ENCODE measurements at regions not wholly inside any gene's neighbourhood (a gene's known extent, or its start where the extent isn't known, plus 50 kb on each side); places are given as distances from the start of the nearest gene placed in this dataset.

- DNase-seq, result no peak
Measured at GRCh38 chr6:53974941-53975340, 136.3 kb upstream of the MLIP start.

DNA sequence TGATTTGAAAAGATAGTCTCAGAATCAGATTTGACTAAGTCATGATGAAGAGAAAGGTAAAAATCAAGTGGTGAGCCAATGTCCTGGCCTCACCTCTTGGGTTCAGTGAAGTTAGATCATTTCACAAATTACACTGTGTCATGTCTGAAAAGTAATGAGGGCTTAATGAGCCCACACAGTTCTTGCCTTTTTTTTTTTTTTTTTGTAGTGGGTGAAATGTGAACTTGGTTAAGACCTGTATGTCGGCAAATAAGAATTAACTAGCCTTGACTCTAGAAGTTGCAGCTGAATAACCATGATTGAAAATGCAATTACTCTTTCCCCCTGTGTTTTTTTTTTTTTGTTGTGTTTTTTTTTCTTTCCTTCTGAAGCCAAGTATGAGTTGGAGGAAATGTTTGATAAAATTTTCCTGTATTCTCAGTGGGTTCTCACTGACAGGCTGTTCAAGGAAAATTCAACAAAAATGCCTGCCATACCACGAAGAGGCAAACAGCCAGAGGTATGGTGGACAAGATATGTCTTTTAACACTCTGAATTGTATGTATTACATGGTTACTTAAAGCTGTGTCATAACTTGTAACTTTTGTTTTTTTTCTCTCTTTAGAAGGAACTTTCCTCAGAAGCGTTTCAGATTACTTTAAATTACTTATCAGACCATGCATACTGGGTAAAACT is 135.2 kb upstream of the MLIP start:
- no peak for DNase-seq

- no peak for DNase-seq
Measured at GRCh38 chr6:53977551-53977950, 133.7 kb upstream of the MLIP start.

DNA sequence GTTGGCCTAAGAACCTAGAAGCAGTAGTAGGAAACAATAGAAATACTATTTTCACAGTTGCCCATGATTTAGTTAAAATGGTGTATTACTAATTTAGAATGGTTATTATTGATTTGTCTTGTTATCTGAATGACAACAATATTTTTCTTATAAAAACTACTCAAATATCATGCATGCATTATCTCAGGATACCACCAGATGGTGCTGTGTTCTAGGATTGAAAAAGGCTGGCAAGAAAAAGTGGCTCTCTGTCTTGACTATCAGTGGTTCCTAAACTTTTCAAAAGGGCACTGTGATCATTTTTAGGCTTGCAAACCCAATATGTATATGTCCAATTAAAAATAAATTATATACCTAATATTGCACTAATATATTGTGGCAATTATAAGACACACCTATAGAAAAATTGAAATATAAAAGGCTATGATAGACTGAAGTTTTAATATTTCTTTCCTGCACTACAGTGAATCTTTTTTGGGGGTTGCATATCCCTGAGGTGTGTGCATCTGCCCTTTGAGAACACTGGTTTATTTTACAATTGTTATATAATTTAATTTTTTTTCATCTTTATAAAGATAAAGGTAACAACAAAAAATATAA is 131.7 kb upstream of the MLIP start:
- DNase-seq, result no peak

- no peak for DNase-seq
Measured at GRCh38 chr6:53982366-53983050, 128.7 kb upstream of the MLIP start.

DNA sequence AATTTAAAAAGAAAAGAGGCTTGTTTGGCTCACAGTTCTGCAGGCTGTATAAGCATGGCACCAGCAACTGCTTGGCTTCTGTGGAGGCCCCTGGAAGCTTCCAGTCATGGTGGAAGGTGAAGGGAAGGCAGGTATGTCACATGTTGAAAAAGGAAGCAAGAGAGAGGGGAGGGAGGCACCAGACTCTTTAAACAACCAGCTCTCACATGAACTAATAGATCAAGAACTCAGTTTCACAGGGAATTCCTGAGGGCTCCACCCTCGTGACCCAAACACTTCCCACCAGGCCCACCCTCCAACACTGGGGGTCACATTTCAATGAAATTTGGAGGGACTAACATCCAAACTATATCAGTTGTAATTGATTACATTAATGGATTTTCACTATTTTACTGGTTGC is 127.9 kb upstream of the MLIP start:
- DNase-seq, result no peak

DNA sequence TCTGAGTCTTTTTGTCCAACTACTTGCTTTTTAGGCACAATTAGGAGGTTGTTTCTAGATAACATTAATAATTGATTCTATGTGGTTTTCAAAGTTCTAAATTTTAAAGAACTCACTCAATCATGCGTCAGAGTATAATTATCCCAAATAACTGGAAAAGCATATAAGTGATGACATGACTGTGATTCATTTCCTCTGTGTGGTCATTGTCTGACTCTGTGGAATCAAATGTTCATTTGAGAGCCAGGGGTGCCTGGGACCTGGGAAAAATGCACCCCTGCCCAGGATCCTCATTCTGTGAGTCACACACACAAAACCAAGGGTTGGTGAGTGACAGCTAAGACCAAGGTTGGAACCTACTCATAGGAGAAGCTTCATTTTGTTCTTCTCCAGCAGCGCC is 127.1 kb upstream of the MLIP start:
- no peak for DNase-seq

- no peak for DNase-seq
Measured at GRCh38 chr6:53984581-53984980, 126.7 kb upstream of the MLIP start.

GRCh38 chr6:53985366-53985765 is 125.9 kb upstream of the MLIP start:
- no peak for DNase-seq

DNA sequence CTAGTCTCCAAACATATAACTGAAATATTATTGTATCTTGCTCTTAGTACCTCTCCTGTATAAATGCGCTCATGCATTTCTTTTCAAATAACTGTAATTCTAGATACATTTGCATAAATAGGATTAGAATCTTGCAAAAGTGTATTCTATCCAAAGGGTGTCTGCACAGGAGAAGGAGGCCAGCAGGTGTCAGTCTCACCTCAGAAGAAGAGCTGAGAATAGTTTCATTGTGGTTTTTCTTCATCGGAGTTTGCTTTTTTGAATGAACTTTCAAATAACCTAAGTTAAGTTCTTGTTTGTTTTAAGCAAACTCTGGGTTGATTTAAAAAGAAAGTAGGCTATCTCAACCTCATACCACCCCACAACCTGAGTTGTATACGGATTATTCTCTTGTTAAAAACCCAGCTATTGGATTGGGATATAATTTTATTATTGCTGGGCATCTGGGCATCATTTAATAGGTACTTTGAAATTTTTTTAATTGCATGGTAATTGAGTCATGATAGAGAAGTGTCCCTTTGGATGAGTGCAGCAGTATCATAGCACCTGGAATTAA is 125.0 kb upstream of the MLIP start:
- peak; percentile 18 to 39 for DNase-seq

DNA sequence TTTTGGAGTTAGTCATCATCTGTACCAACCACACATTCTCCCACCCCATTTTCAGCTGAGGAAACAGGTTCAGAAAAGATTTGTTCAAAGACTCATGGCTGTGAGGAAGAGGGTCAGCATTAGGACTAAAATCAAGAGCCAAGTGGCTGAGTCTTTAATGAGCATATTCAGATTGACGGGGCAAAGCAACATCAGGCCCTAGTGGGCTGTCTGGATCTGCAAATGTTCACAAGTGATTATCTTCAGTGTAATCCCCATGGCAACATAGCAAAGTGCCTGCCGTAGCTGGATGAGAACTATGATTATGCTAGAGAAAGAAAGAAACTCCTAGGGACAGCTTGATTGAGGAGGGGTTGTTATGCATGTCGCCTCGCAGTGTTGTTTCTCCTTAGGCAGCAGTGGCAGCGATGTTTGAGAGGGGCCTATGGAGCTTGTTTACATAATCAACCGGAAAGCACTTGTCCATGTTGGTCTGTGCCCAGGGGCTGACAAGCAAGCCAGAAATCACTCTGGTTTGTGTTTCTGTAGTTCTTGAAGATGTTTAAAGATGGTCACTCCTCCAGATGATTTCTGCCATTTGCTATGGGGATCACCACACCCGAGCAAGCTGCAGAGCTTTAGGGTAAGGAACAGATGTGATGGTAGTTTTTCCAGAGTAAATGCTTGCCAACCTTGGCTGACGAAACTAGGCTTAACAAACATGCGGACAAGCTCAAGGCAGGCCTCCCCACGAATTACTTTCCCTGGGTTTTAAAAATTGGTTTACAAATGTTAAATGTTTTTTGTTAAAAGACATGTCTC is 124.3 kb upstream of the MLIP start:
- peak; percentile 9 to 15 for DNase-seq

- no peak for DNase-seq
Measured at GRCh38 chr6:53987522-53987888, 123.7 kb upstream of the MLIP start.

DNA sequence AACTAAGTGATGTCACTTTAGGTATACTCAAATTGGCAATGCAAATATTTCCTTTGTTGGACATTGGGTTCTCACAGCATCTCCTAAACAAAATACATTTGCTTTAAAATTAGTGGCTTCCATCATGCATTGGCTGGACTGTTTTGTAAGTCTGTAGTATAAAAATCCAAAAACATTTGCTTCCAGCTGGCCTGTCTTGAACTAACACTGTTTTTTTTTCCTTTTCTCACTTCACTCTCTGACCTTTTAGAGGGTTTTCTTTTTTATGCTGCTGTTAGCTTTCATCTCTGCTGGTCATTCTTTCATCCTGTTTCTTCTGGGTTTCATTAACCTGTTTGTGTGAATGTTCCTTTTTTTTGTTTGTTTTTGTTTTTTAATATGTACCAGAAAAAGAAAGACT is 121.7 kb upstream of the MLIP start:
- peak; percentile 30 to 40 for DNase-seq

DNA sequence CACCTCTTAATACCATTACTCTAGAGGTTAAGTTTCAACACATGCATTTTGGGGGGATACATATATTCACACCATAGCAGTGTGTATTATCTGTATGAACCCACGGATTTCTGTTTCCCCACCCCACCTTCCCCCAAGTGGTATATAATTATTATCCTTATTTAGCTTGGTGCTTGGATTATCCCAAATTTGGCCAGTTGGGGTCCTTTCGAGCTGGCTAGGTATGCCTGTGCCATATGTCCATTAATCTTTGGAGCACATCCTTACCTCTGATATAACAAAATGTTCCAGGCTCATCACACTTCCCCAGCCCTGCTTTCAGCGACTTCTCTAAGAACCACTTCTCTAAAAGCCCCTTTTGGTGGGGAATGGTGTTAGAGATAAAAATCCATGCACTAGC is 118.7 kb upstream of the MLIP start:
- DNase-seq, result no peak

GRCh38 chr6:53994201-53994600 is 117.0 kb upstream of the MLIP start:
- no peak for DNase-seq

GRCh38 chr6:53995935-53996334 is 115.3 kb upstream of the MLIP start:
- DNase-seq, result no peak

DNA sequence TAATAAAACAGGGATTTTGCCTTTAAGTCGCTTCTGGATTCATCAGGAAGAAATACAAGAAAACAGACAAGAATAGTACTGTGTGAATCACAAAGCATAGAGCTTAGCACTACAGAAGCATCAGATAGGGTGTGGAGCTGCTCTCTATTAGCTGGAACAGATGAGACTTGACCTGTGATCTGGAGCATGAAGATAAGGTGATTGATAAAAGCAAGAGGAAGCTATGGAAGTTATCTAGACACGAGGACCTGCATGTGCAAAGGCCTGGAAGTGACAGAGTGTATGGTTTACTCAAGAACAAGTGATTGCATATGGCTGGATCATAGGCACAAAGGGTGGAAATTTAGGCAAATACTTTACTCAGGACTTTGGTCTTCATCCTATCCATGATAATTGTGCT is 112.9 kb upstream of the MLIP start:
- no peak for DNase-seq

GRCh38 chr6:53999088-53999755 is 112.0 kb upstream of the MLIP start:
- DNase-seq, result no peak

DNA sequence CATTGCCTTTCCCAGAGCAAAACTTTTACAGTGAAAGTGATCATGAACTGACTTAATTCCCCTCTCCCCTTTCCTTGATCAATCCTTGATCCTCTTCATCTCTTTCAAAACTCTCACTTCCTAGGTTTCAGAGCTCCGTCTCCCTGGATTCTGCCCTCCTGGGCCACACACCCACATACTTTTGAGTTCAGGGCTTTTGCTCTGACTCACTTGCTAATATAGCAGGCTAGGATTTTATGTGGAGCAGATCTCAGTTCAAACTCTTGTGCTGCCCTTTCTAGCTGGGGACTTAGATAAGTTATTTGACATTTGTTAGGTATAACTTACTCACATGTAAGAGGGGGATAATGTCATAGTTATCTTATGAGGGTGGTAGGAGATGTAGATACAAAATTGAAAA is 109.1 kb upstream of the MLIP start:
- no peak for DNase-seq

GRCh38 chr6:54003316-54003715 is 107.9 kb upstream of the MLIP start:
- DNase-seq, result no peak

DNA sequence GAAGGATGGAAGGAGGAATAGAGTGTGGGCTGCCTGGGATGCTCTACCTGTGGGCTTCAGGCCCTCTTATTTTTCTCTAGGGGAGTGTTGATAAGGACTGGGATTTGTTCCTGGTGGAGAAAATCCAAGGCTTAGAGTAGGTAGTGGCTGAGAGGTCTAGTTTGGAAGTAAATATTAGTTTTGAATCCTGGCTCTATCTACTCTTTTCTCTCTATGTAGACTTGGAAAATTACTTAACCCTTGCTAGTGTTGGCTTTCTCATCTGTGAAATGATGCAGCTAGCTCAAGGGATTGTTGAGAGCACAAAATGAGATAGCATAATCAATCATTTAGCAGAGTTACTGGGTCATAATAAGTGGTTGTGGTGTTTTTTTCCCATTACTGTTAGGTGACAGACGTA is 102.7 kb upstream of the MLIP start:
- no peak for DNase-seq
